IPS DF 4.7 (cell line): ENCODE measurements at regions not wholly inside any gene's neighbourhood (a gene's known extent, or its start where the extent isn't known, plus 50 kb on each side); places are given as distances from the start of the nearest gene placed in this dataset.

Experiments
- DNase-seq: peaks from one replicate; pipeline ENCODE4 v3.0.0-alpha.2; 2013; ENCODE audit warnings: low spot score; ENCODE audit errors: extremely low read depth

- no peak for DNase-seq
These were observed 565.8 kb downstream of the TLE1 start for GRCh38 chr9:81123526-81123925.

DNA sequence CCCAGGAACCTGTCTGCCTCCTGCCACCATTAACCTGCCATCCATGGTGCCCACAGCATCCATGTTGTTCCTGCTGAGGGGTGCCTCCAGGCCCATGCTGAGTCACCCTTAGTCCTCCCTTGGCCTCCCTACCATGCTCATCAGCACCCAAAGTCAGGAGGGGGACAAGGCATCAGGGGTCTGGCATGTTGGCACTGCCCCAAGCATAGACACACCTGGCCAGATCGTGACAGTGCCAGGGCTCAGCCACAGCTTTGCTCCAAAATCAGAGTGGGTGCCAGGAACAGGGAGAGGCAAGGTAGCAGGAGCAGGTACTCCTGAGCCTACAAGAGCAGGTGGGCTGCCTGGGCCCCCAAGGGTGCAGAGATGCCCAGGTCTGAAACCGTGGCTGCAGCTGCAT is 566.6 kb downstream of the TLE1 start:
- no peak for DNase-seq

DNA sequence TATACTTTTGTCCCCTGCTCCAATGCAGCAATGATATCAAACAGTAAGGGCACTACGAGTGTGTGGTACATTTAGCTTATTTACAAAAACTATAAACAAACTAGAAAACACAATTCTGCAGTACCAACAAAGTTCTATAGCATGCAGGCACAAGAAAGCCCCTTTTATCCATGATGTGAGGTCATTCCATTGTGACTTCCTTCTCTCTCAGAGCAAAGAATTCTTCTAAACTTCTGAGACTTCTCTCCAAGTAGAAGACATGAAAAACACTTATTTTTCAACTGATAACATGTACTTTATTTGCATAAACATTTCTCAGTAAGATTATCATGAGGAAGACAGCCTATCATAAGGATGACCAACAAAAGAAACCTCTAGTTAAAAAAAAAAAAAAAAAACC is 569.8 kb downstream of the TLE1 start:
- DNase-seq: no peak

DNA sequence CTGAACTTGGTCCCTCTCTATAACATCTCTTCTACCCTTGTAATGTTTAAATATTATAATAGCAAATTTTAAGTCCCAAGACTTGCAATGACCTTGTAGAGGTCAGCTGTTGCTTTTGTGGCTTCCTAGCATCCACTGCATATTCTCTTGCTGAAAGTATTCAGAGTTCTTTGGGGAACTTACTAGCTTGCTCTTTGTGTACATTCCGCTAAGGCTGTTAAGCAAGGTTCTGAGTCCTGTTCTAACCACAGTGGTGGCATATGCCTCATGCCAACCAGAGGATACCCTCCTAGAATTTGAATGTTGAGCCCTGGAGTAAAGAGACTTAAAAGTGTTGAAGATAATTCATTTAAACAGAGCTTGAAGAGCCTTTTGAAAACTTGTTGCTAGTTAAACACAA is 570.9 kb downstream of the TLE1 start:
- DNase-seq: no peak

DNA sequence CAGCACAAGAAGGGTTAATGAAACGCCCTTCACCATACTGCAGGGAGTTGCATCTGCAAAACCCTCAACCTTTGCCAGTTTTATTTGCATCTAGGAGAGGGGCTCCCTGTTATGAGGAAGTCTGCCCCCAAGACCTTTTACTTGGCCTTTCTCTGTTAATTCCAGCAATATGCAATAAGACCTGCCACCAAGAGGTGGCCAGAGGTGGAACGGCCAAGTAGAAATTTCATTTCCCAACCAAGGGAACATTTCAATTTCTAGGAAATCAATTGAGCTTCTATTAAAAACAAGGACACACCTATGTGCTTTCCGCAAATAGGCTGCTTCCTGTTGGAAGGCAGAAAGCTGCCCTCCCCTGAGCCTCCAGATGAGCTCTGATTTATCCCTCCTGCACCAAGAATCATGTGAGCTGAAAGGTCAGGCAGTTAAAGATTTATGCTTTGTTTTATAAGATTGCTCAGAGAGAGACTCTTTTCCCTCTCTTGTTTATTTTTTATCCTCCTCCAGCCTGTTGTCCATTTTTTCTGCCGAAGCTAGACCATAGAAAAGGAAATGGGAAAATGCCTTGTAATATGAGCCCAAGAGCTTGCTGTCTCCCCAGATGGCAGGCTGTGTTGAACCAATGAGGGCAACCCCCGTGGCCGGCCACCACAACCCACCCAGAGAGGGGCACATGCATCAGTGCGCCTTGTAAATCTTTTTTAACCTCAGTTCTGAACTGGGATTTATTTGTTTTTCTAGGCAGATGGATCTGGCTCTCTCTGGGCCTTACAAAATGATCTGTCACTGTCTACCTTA is 572.8 kb downstream of the TLE1 start:
- no peak for DNase-seq

GRCh38 chr9:81113453-81114124 is 575.8 kb downstream of the TLE1 start:
- DNase-seq: no peak

- no peak for DNase-seq
These were observed 576.5 kb downstream of the TLE1 start for GRCh38 chr9:81112627-81113452.

DNA sequence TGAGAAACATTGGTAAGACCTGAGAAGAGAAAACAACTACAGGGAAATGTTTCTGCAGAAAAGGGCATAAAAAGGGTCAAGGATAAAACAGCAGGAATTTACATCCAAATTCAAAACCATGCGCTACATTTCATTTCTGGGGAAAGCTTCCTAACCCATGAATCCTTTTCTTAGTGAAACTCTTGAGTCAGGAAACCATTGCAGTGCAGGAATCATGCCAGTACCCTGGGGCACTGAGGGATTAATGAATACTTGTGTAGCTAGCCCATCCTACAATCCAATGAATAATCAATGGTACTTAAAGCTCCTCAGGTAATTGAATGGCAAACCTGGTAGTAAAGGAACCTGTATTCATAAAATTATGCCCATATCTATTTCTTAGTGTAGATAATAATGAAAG is 580.5 kb downstream of the TLE1 start:
- DNase-seq: no peak

DNA sequence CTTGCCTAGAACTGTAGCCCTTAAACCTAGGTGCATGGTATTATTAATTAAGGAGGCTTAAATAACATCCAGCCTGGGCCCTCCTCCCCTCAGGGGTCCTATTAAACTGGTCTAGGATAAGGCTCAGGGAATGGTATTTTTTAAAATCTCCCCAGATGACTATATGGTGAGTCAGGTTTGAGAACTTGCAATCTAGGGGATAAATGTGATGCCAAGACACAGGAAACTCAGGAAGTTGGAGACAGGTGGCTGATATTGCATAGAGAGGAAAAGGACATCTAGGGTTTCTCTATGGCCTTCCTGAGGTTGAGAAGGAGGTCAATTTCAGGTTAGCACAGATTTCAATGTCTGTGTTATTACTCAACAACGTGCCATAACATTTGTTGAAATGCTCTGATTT is 581.0 kb downstream of the TLE1 start:
- no peak for DNase-seq

DNA sequence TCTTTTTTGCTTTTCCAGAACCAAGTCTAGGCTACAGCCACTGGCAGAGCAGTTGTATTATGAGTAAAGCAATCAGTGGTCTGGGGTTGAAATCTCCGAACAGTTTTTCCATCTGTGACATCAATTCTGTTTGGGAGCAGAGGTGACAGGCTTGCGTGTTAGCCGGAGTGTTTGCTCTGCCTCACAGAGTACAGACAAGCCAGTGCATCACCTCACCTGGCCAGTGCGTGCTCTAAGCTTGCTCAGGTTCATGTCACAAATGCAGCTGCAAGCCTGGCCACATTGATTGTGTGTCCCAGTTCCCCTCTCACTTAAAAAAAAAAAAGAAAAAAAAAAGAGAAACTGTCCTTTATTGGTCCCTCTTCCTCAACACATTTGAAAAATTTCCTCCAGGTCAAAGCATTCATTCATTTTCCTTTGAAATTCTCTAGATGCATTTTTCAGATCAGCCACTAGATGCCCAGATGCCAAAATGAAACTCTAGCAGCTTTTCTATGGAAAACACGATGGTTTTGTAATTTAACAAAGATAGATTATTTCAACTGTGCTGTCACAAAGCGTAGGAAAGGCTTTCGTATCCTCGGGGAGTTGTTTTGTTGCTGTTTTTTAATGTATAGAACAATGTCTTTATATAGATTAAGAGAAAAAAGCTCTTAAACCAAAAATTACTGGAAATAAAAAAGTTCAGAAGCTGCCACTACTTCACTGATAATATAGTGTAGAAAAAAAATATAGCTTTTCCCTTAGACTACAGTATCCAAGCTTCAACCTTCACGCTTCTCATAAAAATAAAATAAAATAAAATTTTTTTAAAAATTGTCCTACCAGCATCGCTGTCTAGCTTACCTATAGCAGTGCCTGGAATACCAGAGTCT is 585.5 kb downstream of the TLE1 start:
- no peak for DNase-seq

DNA sequence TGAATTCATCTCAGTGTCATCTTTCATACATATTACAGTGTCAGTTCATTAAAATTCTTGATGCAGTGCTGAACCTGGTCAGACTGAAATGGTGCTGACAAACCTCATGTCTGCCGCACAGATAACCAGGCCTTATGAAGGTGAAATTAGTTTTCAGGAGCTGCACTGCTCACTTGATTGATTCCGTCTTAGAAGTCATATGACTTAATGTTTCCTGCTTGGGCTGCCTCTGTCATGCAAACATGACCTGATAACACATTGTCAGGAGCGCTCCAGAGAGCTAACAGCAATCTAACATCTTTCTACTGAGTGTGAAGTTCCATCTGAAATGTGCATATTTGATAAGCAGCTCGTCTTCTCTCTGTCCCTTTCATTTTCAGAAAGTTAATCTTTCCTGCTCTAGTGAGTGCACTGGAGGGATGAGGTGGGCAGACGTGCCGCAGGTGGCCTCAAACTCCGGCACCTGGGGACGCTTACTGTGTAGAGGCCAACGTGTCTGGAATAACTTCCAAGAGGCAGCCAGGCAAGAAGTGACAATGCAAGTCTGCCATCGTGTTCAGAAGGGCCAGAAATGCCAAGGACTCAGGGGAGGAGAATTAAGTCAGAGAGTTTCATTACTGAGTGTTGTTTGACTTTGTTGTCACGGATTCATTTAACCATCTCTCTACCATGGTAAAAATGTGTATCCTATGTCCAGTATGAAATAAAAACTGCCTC is 592.1 kb downstream of the TLE1 start:
- DNase-seq: no peak

- DNase-seq: no peak
These were observed 592.7 kb downstream of the TLE1 start for GRCh38 chr9:81096625-81097024.

GRCh38 chr9:81092057-81092456 is 597.3 kb downstream of the TLE1 start:
- DNase-seq: no peak

- DNase-seq: no peak
These were observed 601.0 kb downstream of the TLE1 start for GRCh38 chr9:81088341-81088740.

- DNase-seq: no peak
These were observed 602.9 kb downstream of the TLE1 start for GRCh38 chr9:81086416-81086815.

GRCh38 chr9:81083854-81084512 is 605.4 kb downstream of the TLE1 start:
- DNase-seq: no peak

DNA sequence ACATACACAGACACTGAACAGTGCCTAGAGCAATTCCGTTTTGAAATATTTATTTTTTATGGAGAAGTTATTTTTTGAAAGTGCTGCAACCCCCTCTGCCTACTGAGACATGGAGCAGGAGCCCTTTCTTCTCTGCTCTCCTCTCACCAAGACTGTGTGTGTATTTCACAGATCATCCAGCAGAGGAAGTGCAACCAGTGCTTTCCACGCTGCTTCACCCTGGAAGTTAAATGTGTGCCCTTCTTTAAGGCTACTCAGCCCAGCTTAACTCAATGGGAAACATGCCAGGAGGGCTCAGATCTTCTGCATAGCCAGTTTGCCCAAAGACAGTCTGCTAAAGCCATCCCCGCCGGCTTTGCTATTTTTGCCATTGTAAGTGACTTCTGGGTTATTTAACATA is 606.3 kb downstream of the TLE1 start:
- DNase-seq: peak; percentile 7

- no peak for DNase-seq
These were observed 607.1 kb downstream of the TLE1 start for GRCh38 chr9:81082221-81082620.

GRCh38 chr9:81080900-81081299 is 608.4 kb downstream of the TLE1 start:
- DNase-seq: no peak

GRCh38 chr9:81080185-81080584 is 609.2 kb downstream of the TLE1 start:
- DNase-seq: no peak
